Germinal center (tissue), 1 donor: ENCODE measurements at regions not wholly inside any gene's neighbourhood (a gene's known extent, or its start where the extent isn't known, plus 50 kb on each side); places are given as distances from the start of the nearest gene placed in this dataset.

Experiments
- DNase-seq: peaks from one replicate; pipeline ENCODE4 v3.0.0; 2012; ENCODE audit warnings: mixed read lengths, low spot score

DNA sequence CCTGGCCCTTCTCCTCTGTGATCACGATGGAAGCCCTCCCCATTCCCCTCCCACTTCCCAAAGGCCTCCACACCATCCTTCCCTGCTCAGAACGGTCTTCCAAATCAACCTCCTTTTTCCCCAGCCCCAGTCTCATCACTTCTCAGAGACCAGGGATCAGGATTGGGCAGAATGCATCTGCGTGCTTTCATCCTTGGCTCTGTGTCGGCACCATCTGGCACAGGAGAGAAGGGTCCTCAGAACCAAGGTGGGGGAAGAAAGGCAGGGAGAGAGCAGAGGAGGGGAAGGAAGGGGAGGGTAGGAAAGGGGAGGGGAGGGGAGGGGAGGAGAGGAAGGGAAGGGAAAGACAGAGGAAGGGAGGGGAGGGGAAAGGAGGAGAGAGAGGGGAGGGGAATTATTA, 52.4 kb upstream of the FICD start:
- DNase-seq, result no peak

DNA sequence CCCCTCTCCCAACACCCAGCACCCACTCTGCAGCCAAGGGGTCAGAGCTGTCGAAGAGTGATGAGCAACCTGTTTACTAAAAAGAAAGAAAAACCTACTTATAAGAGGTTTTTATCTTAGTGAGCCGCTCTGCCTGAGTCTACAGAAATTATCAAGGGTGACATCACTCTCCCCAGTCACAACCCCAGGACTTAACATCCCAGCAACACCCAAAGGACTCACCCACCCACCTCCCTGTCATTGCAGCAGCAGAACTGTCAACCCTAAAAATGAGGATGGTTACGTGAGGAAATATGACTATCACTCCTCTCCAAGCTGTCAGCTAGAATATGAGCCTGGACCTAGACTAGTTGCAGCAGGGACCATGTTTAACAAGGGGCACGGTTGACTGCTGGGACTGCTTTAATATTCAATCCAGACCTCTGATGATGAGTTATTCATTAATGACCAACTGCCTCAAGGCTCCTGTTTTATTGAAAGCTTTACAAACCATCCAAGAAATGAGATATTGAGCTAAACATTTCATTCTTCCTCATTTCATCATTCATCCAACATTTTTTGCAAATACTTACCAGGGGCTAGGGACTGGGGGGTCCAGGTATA, 53.9 kb upstream of the FICD start:
- no peak for DNase-seq

DNA sequence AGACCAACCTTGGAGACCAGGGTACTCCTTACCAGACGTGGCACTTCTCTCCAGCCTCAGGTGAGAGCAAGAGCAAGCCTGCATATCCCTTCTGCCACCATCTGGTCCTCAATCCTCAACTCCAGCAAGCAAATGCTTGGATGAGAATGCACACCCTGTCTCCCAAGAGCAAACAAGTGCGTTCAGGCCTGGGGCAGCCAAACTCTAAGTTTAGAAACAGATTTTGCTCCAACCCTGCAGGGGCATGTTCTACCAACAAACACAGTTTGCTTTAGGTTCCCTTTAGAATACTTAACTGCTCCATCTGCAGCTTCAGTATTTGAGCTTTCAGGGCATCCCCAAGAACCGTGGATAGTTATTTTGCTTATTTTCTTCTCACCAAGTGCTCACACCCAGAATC, 55.9 kb upstream of the FICD start:
- no peak for DNase-seq

DNA sequence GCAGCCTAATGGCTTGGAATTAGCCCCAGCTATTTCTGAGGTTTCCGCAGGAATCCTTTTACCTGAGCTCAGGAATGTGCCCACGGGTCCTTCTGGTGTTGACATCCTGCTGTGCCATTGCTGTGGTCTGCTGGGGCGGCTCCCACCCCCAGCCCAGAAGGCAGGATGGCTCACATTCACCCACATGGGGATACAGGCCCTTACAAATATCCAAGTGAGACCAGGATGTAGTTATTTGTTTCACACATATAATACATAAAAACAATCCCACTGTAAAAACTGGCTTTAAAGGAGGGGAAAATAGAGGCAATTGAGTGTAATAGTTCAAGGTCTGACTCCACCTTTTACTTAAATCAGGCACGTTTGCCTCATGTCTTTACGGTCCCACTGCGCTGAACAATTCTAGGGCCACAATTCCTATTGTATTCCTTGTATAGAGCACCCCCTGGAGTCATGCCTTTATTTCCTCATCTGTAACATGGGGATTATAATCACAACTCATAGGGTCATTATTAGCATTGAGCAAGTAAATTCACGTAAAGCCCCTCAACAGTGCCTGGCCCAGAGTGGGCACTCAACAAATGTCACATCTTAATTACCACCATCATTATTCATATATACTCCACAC, 57.2 kb upstream of the FICD start:
- DNase-seq, result no peak

DNA sequence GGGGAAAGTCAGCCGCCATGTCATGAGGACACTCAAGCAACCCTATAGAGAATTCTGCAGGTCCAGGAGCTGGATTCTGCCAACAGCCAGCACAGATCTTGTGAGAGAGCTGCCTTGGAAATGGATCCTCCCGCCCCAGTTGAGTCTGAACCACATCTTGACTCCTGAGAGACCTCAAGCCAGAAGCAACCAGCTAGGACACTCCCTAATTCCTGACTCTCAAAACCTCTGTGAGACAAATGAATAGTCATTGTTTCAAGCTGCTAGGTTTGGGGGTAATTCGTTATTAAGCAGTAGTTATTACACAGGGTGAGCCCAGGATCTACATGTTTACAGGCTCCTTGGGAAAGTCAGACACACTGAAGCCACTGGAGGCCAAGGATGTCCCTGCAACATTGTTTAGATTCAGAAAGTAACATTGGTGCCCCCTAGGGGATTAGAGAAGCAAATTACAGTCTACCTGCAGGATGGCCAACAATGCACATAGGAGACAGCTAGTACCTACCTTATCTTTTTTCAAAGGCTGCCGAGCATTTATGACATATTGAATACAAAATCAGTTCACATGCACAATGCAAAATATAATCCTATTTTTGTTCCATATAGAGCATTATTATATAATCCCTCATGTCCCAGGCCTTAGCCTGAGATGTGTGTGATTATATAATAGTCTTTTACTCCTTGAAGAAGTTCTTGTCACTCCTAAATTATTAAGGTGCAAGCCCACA, 57.9 kb upstream of the FICD start:
- peak; percentile 50 for DNase-seq

DNA sequence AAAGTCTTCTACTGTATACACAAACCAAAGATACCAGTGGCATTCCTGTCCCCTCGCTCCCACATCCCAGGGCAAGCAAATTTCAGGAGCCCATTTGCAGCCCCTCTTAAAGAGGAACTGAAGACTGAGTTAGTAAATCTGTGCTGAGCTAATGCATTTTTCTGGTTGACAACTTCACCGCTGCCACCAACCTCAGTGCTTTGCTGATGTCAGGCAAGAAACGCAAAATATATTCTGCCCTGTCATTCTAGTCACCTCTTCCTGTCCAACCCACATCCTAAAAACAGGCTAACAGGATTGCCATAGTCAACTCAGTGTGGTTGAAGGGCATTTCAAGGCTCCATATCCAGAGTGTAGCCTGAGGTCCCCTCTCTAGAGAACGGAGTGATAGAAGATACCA, 59.4 kb upstream of the FICD start:
- no peak for DNase-seq

DNA sequence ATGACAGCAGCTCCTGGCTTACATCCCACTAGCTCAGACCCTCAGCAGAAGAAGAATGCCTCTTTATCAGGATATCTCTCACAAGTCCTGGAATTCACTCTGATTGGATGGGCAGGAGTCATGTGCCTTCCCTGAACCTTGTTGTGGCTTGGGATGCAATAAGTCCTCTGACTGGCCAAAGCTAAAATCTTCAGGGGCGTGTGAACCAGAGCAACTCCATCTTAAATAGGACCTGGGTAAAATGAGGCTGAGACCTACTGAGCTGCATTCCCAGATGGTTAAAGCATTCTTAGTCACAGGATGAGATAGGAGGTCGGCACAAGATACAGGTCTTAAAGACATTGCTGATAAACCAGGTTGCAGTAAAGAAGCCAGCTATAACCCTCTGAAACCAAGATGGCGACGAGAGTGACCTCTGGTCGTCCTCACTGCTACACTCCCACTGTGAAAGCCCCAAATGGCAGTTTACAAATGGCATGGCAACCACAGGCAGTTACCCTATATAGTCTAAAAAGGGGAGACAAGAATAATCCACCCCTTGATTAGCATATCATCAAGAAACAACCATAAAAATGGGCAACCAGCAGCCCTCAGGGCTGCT, 60.4 kb upstream of the FICD start:
- DNase-seq, result no peak

DNA sequence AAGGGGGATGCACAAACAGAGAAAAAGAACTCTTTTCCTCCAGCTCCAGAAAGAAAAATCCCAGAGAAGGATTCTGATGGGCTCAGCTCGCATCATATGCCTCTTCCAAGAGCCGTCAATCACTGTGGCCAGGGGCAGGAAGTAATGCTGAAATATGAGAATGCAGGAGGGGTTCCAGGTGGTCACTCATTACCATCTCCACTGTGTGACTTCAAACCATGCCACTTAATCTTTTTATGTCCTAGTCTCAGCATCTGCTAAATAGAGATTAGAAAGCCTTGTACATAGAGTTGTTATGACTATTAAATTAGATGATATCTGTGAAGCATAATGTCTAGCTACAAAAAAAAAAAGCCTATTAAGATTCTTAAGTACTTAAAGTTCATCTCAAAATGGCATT, 65.6 kb upstream of the FICD start:
- DNase-seq, result no peak

DNA sequence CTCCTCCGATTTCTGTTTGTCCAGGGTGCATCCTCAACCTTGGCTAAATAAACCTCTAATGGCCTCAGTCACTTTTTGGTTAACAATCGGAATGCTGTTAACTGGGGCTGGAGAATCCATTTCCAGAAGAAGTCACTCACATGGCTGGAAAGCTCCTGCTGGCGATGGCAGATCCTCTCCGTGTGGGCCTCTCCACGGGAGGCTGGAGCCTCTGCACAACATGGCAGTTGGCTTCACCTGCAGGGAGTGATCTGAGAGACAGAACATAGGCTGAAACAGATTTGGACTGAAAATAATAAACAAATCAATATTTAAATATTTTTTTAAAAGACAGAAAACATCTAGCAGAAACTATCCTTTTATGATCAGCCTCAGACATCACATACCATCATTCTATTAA, 66.8 kb upstream of the FICD start:
- no peak for DNase-seq

DNA sequence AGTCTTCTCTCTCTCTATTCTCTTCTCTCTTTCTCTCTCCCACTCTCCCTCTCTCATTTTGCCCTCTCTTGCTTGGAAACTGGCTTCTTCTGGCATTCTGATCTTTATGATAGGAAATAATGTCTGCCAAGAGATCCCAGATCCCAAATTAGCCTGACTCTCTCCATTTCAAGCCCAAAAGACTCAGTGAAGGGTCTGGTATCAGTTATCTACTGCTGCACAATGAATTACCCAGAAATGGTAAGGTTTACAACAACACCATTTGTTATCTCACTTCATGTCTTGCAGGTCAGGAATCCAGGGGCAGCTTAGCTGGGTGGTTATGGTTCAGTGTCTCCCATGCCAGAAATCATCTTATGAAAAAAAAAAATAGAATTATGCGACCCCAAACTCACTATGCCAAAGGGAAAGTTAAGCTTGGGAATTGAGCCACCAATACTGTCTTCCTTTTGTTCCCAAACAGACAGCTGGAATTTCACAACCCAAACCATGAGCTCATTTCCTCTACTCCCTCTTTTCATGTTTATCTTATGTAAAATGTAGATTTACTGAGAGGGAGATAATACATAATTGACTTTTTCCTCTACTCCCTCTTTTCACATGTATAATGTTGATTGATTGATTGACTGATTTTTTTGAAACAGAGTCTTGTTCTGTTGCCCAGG, 67.8 kb upstream of the FICD start:
- DNase-seq, result no peak

DNA sequence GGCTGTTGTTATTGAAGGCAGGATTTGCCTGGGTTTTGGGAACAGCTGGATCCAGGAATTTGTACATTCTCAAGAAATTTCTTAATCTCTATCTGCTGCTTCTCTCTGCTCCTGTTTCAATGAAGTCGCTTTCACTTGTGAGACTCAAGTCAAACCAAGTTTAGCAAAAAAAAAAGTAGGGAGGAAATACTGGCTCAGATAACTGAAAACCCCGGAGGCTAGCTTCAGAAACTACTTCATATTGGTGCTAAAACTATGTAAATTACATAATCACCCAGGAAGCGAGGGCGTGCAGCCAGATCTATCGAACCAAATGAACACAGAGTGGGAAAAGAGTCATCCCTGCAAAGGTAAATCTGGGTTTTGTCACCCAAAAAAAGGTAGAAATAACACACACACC, 68.3 kb upstream of the FICD start:
- no peak for DNase-seq

DNA sequence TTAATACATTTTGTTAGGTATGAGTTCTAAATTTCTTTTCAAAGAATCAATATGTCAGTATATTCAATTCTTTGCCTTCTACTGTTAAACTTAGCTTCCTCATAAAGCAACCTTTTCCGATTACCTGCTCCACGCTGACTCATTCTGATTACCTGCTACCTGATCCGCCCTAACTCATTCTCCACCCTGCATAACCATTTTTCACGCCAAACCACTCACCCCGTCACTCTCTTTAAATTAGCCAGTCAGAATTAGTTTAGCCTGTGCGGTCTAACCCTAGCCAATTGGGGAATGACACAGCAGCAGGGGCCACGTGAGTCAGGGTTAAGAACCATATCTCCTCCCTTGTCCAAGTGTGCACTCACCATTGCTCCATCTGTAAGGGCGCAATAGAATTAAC, 72.2 kb upstream of the FICD start:
- DNase-seq, result no peak

DNA sequence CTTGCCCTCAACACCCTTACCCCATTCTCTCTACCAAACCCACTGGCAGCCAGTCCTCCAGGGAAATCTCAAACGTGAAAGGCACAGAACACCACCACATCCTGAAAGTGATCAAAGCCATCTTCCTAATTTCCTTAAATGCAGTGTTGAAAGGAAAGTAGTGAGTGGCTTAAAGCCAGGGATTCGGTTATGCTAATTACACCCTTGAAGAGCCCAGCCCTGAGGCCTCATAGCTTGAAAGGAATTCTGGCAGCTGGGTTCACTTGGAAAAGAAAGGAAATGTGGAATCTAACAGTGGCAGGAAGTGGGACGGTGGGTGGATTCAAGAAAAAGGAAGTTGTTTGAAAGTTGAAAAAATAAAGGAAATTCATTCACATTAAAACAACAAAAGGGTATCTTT, 73.0 kb upstream of the FICD start:
- no peak for DNase-seq

DNA sequence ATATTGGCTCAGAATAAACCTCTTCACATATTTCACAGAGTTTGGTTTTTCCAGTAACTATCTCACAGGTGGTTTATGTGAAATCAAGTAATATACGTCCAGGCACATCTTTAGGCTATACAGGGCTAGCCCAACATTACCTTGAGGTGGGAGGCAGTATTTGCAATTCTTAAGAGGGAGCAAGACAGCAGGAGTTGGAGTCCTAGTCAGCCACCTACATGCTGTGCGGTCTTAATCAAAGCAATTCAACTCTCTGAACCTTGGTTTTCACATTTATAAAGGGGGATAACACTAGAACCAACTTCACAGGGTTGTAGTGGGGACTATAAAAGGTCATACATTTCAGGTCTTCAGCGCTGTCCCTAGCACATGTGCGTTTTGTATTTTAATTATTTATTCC, 73.5 kb upstream of the FICD start:
- DNase-seq, result no peak

DNA sequence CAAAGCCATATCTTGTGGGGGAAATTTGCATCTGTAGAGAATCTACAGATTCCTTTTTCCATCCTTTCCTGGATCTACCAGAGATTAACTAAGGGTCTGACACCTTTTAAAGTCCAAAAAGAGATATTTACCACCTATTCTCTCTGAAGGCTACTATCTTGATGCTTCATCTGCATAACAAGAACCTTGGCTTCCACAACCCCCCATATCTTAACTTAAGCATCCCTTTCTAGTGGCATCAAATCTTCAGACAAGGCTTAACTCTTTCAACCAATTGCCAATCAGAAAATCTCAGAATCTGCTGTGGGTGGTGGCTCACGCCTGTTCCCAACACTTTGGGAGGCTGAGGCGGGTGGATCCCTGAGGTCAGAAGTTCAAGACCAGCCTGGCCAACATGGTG, 74.3 kb upstream of the FICD start:
- DNase-seq, result no peak

DNA sequence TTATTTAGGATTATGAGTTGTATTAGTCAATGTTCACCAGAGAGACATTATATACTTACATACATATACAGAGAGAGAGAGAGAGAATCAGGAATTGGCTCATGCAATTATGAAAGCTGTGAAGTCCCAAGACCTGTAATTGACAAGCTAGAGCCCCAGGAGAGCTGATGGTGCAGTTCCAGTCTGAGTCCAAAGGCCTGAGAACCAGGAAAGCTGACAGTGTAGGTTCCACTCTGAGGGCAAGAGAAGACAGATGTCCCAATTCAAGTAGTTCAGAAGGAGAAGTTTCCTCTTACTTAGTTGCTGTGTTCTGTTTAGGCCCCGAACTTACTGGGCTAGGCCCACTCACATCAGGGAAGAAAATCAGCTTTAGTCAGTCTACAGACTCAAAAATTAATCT, 76.4 kb upstream of the FICD start:
- DNase-seq, result no peak

DNA sequence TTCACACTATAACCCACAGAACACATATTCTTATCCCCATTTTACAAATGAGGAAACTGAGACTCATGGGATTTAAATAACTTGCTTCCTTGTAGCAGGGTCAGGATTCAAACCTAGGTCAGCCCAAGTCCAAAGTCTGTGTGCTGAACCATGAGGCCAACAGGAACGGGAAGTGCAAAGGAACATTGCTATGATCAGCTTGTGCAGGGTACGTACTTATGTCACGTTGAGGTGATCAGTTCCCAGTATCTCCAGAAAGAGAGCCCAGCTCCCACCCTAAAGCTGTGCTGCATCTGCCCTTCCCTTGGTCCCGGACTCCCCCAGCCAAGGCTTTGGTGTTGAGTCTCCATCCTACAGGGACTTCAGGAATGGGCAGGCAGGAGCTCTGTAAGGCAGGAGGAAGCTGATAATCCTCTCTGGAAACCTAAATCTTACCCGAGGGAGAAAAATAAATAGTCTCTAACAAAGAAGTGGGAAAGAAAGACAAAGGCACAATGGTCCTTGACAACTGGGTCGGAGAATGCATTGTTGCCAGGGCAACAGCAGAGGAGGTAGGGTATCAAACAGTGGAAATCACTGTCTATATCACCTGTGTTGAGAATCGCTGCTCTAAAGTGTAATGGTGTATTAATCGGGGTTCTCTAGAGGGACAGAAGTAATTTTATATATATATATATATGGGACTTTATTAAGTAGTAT, 82.5 kb upstream of the FICD start:
- no peak for DNase-seq

DNA sequence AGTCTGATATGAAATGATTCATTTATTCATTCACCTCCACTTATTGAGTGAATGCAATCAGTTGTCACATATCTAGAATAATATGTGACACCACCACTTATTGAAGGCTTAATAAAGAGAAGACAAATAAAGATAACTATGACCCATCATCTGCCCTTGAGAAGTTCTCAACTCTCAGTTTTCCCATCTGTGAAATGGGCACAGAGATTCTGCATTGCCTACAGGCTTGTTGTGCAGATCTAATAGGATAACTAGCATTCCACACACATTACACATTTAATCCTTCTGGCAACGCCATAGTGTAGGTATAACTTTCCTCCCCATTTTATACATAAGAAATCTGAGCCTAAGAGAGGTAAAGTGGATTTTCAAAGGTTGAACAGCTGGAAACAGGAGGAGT, 84.2 kb upstream of the FICD start:
- no peak for DNase-seq

DNA sequence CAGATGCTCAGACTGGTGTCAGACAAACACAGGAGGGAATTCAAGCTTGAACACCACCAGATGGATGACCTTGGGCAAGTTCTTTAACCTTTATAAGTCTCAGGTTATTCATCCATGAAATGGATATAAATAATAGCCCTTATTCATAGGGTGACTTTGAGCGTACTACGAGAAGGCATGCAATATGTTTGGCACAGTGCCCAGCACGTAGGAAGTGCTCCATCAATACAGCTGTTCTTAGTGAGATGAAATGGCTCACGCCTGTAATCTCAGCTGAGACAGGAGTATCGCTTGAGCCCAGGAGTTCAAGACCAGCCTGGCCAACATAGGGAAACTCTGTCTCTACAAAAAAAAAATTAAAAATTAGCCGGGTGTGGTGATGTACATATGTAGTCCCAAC, 84.8 kb upstream of the FICD start:
- DNase-seq, result no peak

DNA sequence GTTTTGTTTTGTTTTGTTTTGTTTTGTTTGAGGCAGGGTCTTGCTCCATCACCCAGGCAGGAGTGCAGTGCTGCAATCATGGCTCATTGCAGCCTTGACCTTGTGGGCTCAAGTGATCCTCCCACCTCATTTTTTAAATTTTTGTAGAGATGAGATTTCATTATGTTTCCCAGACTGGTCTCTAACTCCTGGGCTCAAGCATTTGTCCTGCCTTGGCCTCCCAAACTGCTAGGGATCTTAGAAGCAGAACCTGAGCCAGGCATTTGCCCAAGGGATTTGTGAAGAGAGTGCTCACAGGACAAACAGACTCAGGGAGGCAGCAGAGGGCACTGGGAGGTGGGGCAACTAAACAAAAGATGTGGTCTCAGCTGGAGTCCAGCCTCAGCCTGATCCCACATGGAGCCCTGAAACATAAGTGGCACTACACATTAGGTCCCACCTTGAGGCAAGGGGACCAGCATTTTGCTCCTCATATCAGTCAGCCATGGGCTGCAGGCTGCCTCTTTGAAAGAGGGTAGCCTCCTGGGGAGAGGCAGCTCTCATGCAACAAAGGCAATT, 86.2 kb upstream of the CMKLR1 start:
- DNase-seq, result no peak

DNA sequence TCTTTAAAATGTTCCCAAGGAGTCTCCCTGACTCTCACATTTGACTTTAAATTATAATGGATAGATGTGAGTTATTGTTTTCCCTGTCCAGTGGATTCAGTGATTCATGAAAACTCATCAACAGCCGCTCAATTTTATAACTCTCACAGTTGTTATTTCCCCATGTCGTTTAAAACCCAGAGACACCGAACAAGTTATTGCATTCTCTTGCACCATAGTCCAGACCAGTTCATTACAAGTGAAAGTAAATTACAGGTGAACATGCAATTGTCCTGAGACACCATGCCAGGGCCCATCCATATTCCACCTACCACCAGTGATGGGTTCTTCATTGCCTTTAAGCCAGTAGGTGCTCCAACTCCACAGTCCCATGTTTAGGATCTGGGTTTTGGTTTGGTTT, 85.7 kb upstream of the CMKLR1 start:
- DNase-seq, result no peak

DNA sequence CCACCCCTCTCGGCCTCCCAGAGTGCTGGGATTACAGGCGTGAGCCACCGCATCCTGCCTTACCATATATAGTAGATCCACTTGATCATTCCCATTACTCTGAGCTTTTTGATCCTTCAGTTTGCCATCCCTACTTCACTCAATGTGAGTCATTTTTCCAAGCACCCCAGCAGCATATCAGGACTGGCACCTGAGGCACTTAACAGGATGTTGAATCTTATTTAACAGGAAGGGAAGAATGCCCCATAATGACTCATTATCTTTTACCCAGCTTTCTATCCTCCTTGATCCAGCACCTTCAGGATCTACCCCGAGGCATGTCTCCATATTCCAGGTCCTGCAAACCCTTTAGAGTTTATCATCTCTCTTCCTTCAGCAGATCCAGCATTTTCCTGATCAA, 84.9 kb upstream of the CMKLR1 start:
- DNase-seq, result no peak
